Upper lobe of left lung (tissue), 4 donors: ENCODE measurements at regions not wholly inside any gene's neighbourhood (a gene's known extent, or its start where the extent isn't known, plus 50 kb on each side); places are given as distances from the start of the nearest gene placed in this dataset.

Source experiments
- POLR2A ChIP-seq, 4 donors: fragments of 450-650 bp; IDR thresholded peaks; one replicate each; pipeline ENCODE4 v1.5.1; 2016 to 2017; ENCODE audit warnings: antibody characterized with exemption in 4 of 4, mild to moderate bottlenecking in 2 of 4
- TF ChIP-seq, protein P1 (sequence below), 6 experiments: fragments of 450-650 bp in 4 of 6; fragments of 200-600 bp in 2 of 6; sonication (generic) in 2 of 6; IDR thresholded peaks; one replicate each; pipeline ENCODE4 v1.5.1; 2016 to 2019; ENCODE audit warnings: antibody characterized with exemption in 6 of 6

DNA sequence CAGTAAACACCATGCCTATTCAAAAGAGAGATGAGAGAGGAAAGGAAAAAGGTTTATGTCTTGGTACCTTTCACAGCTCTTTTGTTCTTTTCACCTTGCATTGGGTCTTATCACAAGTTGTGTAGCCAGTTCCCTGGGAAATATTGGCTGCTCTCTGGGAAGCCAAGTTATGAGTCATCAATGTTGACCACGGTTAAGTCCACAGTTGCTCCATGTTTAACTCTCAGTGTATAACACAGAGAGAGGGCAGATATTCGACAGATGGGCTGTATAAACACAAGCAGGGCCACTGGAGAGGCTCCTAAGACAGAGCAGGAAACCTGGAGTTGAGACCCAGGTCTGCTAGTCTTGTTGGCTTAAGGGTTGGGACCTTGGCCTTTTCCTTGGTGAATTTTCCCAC is 718.6 kb downstream of the QKI start:
- TF ChIP-seq, protein P1, sequence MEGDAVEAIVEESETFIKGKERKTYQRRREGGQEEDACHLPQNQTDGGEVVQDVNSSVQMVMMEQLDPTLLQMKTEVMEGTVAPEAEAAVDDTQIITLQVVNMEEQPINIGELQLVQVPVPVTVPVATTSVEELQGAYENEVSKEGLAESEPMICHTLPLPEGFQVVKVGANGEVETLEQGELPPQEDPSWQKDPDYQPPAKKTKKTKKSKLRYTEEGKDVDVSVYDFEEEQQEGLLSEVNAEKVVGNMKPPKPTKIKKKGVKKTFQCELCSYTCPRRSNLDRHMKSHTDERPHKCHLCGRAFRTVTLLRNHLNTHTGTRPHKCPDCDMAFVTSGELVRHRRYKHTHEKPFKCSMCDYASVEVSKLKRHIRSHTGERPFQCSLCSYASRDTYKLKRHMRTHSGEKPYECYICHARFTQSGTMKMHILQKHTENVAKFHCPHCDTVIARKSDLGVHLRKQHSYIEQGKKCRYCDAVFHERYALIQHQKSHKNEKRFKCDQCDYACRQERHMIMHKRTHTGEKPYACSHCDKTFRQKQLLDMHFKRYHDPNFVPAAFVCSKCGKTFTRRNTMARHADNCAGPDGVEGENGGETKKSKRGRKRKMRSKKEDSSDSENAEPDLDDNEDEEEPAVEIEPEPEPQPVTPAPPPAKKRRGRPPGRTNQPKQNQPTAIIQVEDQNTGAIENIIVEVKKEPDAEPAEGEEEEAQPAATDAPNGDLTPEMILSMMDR (IDR thresholded peaks at IDR 0.05), result no peak
- TF ChIP-seq POLR2A (IDR thresholded peaks at IDR 0.05), result no peak
